ENCODE measurements at regions not wholly inside any gene's neighbourhood (a gene's known extent, or its start where the extent isn't known, plus 50 kb on each side); places are given as distances from the start of the nearest gene placed in this dataset.

DNA sequence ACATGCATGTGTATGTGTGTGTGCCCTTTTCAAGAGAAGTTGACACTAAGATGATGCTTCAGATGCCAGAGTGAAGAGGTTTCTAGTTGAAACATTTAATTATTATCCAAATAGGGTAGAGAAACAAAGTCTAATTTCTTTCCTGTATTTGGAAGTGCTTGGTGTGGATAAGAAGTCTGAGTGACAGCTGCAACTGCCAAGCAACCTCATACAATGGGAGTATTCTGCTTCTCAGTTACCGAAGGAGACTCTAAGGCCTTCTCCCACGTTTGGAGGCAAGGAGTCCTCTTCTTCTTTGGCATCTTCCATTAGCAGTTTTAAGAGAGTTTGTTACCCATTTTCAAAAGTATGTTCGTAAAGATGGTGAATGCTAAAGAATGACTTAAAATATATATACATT, 82.4 kb downstream of the HDGFL1 start:
- Histone ChIP-seq H3K9me3 (no peaks in the 10 kb centered on the region), H3K36me3 (no peaks in the 10 kb centered on the region), H3K27ac (no peak overlapping the region), H3K4me1 (no peaks in the 10 kb centered on the region), H3K4me3 (no peak overlapping the region), H3K27me3 (no peaks in the 10 kb centered on the region)
- WGBS: 83% methylated on average over 3 of the region's 3 CpGs
- DNase-seq (ENCODE audit: low spot score in 2 of 2): no peak
- no peak for TF ChIP-seq EP300 (IDR thresholded peaks at IDR 0.05)
- TF ChIP-seq POLR2AphosphoS5 (IDR thresholded peaks at IDR 0.05): no peak
- no peak for TF ChIP-seq POLR2A (IDR thresholded peaks at IDR 0.05)
- TF ChIP-seq, protein P1, sequence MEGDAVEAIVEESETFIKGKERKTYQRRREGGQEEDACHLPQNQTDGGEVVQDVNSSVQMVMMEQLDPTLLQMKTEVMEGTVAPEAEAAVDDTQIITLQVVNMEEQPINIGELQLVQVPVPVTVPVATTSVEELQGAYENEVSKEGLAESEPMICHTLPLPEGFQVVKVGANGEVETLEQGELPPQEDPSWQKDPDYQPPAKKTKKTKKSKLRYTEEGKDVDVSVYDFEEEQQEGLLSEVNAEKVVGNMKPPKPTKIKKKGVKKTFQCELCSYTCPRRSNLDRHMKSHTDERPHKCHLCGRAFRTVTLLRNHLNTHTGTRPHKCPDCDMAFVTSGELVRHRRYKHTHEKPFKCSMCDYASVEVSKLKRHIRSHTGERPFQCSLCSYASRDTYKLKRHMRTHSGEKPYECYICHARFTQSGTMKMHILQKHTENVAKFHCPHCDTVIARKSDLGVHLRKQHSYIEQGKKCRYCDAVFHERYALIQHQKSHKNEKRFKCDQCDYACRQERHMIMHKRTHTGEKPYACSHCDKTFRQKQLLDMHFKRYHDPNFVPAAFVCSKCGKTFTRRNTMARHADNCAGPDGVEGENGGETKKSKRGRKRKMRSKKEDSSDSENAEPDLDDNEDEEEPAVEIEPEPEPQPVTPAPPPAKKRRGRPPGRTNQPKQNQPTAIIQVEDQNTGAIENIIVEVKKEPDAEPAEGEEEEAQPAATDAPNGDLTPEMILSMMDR (IDR thresholded peaks at IDR 0.05): no peak

DNA sequence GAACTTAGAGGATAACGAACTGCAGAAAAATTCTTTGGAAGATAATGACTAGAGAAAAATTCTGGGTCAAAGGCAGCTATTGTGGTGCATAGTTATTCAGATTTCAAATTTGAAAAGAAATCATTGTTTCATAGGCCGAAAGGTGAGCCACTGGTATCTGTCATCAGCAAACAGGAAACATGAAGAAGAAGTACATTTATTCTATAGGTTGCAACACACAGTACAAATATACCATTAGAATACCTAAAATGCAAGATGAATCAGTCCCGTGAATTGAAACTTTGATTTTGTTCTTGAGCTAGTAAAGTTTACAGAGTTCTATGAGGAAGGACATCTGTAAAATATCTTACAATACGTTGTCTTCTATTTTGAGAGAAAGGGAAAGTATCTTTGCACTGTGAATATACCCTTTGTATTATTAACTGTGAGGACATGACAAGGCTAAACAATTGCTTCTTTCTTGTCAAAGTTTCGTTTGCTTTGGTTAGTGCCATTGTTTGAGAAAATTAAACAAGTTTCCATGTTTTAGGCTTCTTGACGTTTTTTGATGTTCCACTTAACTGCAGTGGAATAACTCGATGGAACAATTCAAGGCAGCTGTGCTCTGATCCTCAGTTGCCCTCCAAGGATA, 84.7 kb downstream of the HDGFL1 start:
- no peak for DNase-seq (ENCODE audit: low spot score in 2 of 2)
- Histone ChIP-seq H3K4me3 (no peak overlapping the region), H3K36me3 (no peaks in the 10 kb centered on the region), H3K4me1 (peaks cover 6% of the 10 kb centered on the region), H3K9me3 (no peaks in the 10 kb centered on the region), H3K27ac (peak overlapping the region; percentile 18), H3K27me3 (no peaks in the 10 kb centered on the region)
- 56% methylated on average over 7 of the region's 7 CpGs for WGBS
- TF ChIP-seq, protein P1 (IDR thresholded peaks at IDR 0.05): no peak
- TF ChIP-seq EP300 (IDR thresholded peaks at IDR 0.05): no peak
- TF ChIP-seq POLR2A (IDR thresholded peaks at IDR 0.05): no peak

DNA sequence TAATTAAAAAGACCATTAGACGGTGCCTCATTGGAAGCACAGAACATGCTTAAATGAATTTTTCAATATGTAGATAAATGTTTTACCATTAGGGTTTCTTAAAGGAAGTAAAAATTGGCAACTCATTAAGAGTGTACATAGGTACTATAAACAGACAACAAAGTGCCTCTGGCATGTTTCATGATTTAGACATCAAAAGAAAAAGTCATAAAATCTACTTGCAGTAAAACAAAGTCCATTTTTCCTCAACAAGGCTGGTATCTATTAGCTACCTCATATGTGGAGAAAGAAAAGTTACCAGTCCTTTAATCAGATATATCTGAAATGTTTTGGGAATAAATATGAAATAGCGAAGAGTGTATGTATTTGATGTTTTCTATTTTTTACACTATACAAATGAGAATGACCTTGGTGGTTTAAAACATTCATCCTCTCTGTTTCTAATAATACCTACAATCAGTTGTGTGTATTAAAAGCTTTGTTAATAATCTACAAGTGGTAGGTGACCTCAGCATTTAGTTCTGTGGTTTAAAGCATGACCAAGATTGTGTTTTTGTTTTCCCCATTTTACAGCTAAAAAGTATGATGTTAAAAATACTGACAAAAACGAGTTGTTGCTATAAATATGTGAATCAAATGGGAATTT, 87.5 kb downstream of the HDGFL1 start:
- H3K36me3 ChIP-seq: no peaks in the 10 kb centered on the region
- TF ChIP-seq EP300 (IDR thresholded peaks at IDR 0.05) (no peak), POLR2AphosphoS5 (IDR thresholded peaks at IDR 0.05) (no peak), POLR2A (IDR thresholded peaks at IDR 0.05) (no peak)
- TF ChIP-seq, protein P1 (IDR thresholded peaks at IDR 0.05): no peak
- H3K27me3 ChIP-seq: no peaks in the 10 kb centered on the region
- H3K4me1 ChIP-seq: peaks cover 6% of the 10 kb centered on the region
- DNase-seq (ENCODE audit: low spot score in 2 of 2): no peak
- no peaks in the 10 kb centered on the region for H3K9me3 ChIP-seq
- no peak overlapping the region for H3K27ac ChIP-seq
- 52% methylated on average over 3 of the region's 3 CpGs for WGBS
- no peak overlapping the region for H3K4me3 ChIP-seq

DNA sequence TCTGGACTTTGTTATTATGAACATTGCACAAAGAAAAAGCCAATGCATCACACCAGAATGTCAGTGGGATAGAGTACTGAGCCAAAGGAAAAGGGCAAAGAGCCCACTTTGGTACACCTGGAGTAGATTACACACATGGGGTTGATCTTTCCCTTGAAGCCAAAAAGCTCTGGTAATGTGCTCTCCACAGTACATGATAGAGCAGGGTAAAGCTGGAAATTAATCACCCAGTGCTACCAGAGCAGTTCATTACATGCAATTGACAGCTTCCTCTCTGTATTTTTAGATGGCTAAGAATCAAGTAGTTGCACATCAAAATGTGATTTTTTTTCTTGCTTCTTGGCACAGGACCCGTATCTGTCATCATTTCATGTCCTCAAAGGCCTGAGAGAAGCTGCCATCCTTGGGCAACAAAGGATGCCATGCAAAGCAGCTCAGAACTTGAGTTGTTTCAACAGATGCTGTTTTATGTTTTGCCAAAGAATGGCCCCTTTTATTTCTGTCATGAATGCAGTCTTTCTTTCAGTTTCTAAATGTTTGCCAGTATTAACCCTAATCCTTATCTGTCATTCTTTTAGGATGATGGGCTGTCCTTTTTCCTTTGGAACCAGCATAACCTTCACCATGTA, 88.1 kb downstream of the HDGFL1 start:
- TF ChIP-seq, protein P1 (IDR thresholded peaks at IDR 0.05): no peak
- TF ChIP-seq POLR2AphosphoS5 (IDR thresholded peaks at IDR 0.05) (no peak), EP300 (IDR thresholded peaks at IDR 0.05) (no peak), POLR2A (IDR thresholded peaks at IDR 0.05) (no peak)
- no peak overlapping the region for H3K27ac ChIP-seq
- H3K36me3 ChIP-seq: no peaks in the 10 kb centered on the region
- WGBS: 15% methylated on average over 1 of the region's 1 CpG
- H3K27me3 ChIP-seq: no peaks in the 10 kb centered on the region
- H3K9me3 ChIP-seq: no peaks in the 10 kb centered on the region
- no peak for DNase-seq (ENCODE audit: low spot score in 2 of 2)
- H3K4me3 ChIP-seq: no peak overlapping the region
- peaks cover 6% of the 10 kb centered on the region for H3K4me1 ChIP-seq

DNA sequence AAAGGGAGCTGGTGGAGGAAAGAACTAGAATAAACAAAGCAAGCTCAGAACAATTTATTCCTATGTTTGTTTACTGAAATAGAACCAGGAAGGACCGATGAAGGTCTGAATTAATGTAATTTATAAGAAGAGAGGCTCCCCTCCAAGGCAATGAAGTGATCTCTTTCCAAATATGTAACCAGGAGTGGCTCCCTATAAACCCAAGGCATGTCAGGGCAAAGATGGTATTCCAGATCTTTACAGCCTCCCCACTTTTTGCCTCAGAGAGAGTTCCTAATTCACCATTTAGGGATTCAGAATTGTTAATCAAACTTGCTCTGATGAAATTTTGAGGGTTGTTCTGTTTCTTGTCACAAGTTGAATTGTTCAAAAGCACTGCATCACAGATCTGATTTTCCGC, 88.8 kb downstream of the HDGFL1 start:
- no peak overlapping the region for H3K27ac ChIP-seq
- 38% methylated on average over 2 of the region's 2 CpGs for WGBS
- DNase-seq (ENCODE audit: low spot score in 2 of 2): no peak
- H3K9me3 ChIP-seq: no peaks in the 10 kb centered on the region
- H3K4me1 ChIP-seq: peaks cover 6% of the 10 kb centered on the region
- no peaks in the 10 kb centered on the region for H3K36me3 ChIP-seq
- H3K4me3 ChIP-seq: no peak overlapping the region
- H3K27me3 ChIP-seq: no peaks in the 10 kb centered on the region
- TF ChIP-seq EP300 (IDR thresholded peaks at IDR 0.05) (no peak), POLR2AphosphoS5 (IDR thresholded peaks at IDR 0.05) (no peak), POLR2A (IDR thresholded peaks at IDR 0.05) (no peak)
- TF ChIP-seq, protein P1 (IDR thresholded peaks at IDR 0.05): no peak
